PFSK-1 (cell line): ENCODE measurements at regions not wholly inside any gene's neighbourhood (a gene's known extent, or its start where the extent isn't known, plus 50 kb on each side); places are given as distances from the start of the nearest gene placed in this dataset.

ENCODE experiments used
- FOXP2 ChIP-seq: optimal IDR thresholded peaks from 2 replicates; pipeline ENCODE3; 2011; ENCODE audit warnings: borderline replicate concordance, control low read depth, inconsistent platforms; ENCODE audit not compliant: insufficient read depth; ENCODE audit errors: extremely low read length, extremely low read depth
- POLR2AphosphoS5 ChIP-seq: IDR thresholded peaks from 2 replicates; pipeline ENCODE4 v1.6.1; 2012; ENCODE audit warnings: low read depth, mild to moderate bottlenecking, control low read depth, low read length, moderate library complexity
- REST ChIP-seq, 2 experiments: IDR thresholded peaks; 2 replicates each; pipeline versions ENCODE4 v1.6.1 to v1.8.0; 2011 to 2012; ENCODE audit warnings: low read depth in 2 of 2, low read length in 2 of 2, control low read depth in 1 of 2, inconsistent platforms in 1 of 2, mild to moderate bottlenecking in 1 of 2, moderate library complexity in 1 of 2; ENCODE audit not compliant: insufficient read depth in 1 of 2
- SIN3A ChIP-seq: IDR thresholded peaks from 2 replicates; pipeline ENCODE4 v1.6.1; 2012; ENCODE audit warnings: mild to moderate bottlenecking, low read length, moderate library complexity, borderline replicate concordance; ENCODE audit not compliant: insufficient read depth
- TAF1 ChIP-seq: IDR thresholded peaks from 2 replicates; pipeline ENCODE4 v1.6.1; 2012; ENCODE audit warnings: low read length, control low read depth, borderline replicate concordance; ENCODE audit not compliant: insufficient read depth

- TF ChIP-seq TAF1, result no peak
- TF ChIP-seq SIN3A, result no peak
- no peak for TF ChIP-seq POLR2AphosphoS5
- no peak for TF ChIP-seq REST (IDR thresholded peaks at IDR 0.05; ENCODE audit: insufficient read depth in 1 of 2, low read depth in 2 of 2, low read length in 2 of 2)
- TF ChIP-seq FOXP2, result no peak
Measured at GRCh38 chr15:29631076-29632070, 190.9 kb downstream of the TJP1 start.
